HG03045 (cell line): ENCODE measurements at regions not wholly inside any gene's neighbourhood (a gene's known extent, or its start where the extent isn't known, plus 50 kb on each side); places are given as distances from the start of the nearest gene placed in this dataset.
"Not testable (repeated sequence)": the region's sequence is repeated elsewhere in the genome, so short reads cannot be mapped to it uniquely, and the experiment has no call there.

ENCODE experiments used
- ATAC-seq: cut with Tn5 transposase; IDR thresholded peaks from one replicate; pipeline ENCODE4 v1.9.1; 2021; ENCODE audit warnings: mild to moderate bottlenecking, moderate library complexity; ENCODE audit not compliant: unreplicated experiment

GRCh38 chr22:46026899-46027210 is 49.9 kb upstream of the WNT7B start:
- ATAC-seq = no peak

- ATAC-seq = no peak
These were observed 50.5 kb upstream of the WNT7B start for GRCh38 chr22:46027211-46028105.

- ATAC-seq = no peak
These were observed 51.4 kb upstream of the WNT7B start for GRCh38 chr22:46028106-46028991.

GRCh38 chr22:46029036-46029435 is 52.1 kb upstream of the WNT7B start:
- ATAC-seq = no peak

GRCh38 chr22:46029574-46030200 is 52.7 kb upstream of the WNT7B start:
- no peak for ATAC-seq

GRCh38 chr22:46030231-46030880 is 53.4 kb upstream of the WNT7B start:
- no peak for ATAC-seq

GRCh38 chr22:46031066-46031465 is 54.1 kb upstream of the WNT7B start:
- ATAC-seq = no peak

- ATAC-seq = no peak
These were observed 54.6 kb upstream of the WNT7B start for GRCh38 chr22:46031557-46031956.

- ATAC-seq = no peak
These were observed 55.2 kb upstream of the WNT7B start for GRCh38 chr22:46031965-46032851.

- ATAC-seq = no peak
These were observed 56.6 kb upstream of the WNT7B start for GRCh38 chr22:46033256-46034200.

GRCh38 chr22:46034480-46034879 is 57.5 kb upstream of the WNT7B start:
- not testable (repeated sequence) for ATAC-seq

GRCh38 chr22:46035380-46035741 is 58.4 kb upstream of the WNT7B start:
- no peak for ATAC-seq

GRCh38 chr22:46035742-46036557 is 59.0 kb upstream of the WNT7B start:
- peak; percentile 95 for ATAC-seq

- no peak for ATAC-seq
These were observed 59.8 kb upstream of the WNT7B start for GRCh38 chr22:46036558-46037408.

- ATAC-seq = no peak
These were observed 61.2 kb upstream of the WNT7B start for GRCh38 chr22:46038174-46038487.

GRCh38 chr22:46038516-46039430 is 61.8 kb upstream of the WNT7B start:
- ATAC-seq = no peak
